ENCODE measurements at regions not wholly inside any gene's neighbourhood (a gene's known extent, or its start where the extent isn't known, plus 50 kb on each side); places are given as distances from the start of the nearest gene placed in this dataset.

DNA sequence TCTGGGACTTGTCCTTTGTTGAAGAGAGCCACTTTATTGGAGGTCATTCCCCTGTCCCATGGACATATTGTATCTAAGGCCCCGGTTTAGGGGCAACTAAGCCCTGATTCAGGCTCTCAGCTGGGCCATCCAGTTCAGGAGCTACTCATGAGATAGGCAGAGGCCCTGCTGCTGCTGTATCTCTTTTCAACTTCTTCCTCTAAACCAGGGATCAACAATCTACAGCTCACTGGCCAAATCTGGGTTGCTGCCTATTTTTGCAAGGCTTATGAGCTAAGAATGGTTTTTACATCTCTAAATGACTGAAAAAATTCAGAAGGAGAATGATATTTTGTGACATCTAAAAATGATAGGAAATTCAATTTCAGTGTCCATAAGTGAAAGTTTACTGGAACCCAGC lies 166.8 kb upstream of the GLI3 start:
- Histone ChIP-seq H3K27ac (ENCODE audit: insufficient read length, low read depth, low read length) (no peak overlapping the region), H4K20me1 (ENCODE audit: control insufficient read depth, insufficient read depth, insufficient read length) (no peaks in the 10 kb centered on the region), H2BK20ac (ENCODE audit: low read depth, low read length, poor library complexity, severe bottlenecking) (no peak overlapping the region), H3K23ac (ENCODE audit: insufficient read length, low read depth, low read length) (no peak overlapping the region), H2BK5ac (ENCODE audit: insufficient read length, low read length) (no peak overlapping the region), H3T11ph (ENCODE audit: low read length) (no peak overlapping the region), H3K79me1 (ENCODE audit: insufficient read depth, low read depth, low read length, poor library complexity, severe bottlenecking) (no peaks in the 10 kb centered on the region), H3K4me1 (ENCODE audit: insufficient read depth, low read length) (no peaks in the 10 kb centered on the region), H3K56ac (ENCODE audit: insufficient read length, low read depth, low read length) (no peak overlapping the region), H3K4ac (ENCODE audit: low read depth, low read length) (no peak overlapping the region), H3K4me2 (ENCODE audit: insufficient read depth, insufficient read length, low read length) (no peak overlapping the region), H4K91ac (ENCODE audit: insufficient read length, low read depth, low read length) (no peak overlapping the region), H2AFZ (ENCODE audit: low read length) (no peak overlapping the region), H4K5ac (ENCODE audit: insufficient read length, low read depth, low read length) (no peak overlapping the region), H2BK15ac (ENCODE audit: low read depth, low read length) (no peak overlapping the region), H3K27me3 (ENCODE audit: insufficient read depth, low read length) (no peaks in the 10 kb centered on the region), H3K18ac (ENCODE audit: insufficient read length, low read depth, low read length) (no peak overlapping the region), H3K9me3 (ENCODE audit: control insufficient read depth, low read depth, low read length) (no peaks in the 10 kb centered on the region), H4K8ac (replicated peaks; ENCODE audit: insufficient read length, low read depth, low read length) (no peak overlapping the region), H2AK5ac (ENCODE audit: insufficient read length, low read length) (no peak overlapping the region), H3K23me2 (ENCODE audit: insufficient read length, low read depth, low read length, poor library complexity, severe bottlenecking) (no peaks in the 10 kb centered on the region), H2BK120ac (ENCODE audit: low read depth, low read length, poor library complexity, severe bottlenecking) (no peak overlapping the region), H3K79me2 (ENCODE audit: insufficient read depth, low read length) (no peaks in the 10 kb centered on the region), H2BK12ac (ENCODE audit: insufficient read length, low read depth, low read length) (no peak overlapping the region), H3K14ac (ENCODE audit: insufficient read depth, low read length) (no peak overlapping the region), H3K9ac (ENCODE audit: extremely low read depth, insufficient read length, low read length) (no peak overlapping the region)
- H3K9me3 Mint-ChIP-seq = no peaks in the 10 kb centered on the region
- H3K27me3 Mint-ChIP-seq (ENCODE audit: low read depth) = no peaks in the 10 kb centered on the region
- TF ChIP-seq, protein P1, sequence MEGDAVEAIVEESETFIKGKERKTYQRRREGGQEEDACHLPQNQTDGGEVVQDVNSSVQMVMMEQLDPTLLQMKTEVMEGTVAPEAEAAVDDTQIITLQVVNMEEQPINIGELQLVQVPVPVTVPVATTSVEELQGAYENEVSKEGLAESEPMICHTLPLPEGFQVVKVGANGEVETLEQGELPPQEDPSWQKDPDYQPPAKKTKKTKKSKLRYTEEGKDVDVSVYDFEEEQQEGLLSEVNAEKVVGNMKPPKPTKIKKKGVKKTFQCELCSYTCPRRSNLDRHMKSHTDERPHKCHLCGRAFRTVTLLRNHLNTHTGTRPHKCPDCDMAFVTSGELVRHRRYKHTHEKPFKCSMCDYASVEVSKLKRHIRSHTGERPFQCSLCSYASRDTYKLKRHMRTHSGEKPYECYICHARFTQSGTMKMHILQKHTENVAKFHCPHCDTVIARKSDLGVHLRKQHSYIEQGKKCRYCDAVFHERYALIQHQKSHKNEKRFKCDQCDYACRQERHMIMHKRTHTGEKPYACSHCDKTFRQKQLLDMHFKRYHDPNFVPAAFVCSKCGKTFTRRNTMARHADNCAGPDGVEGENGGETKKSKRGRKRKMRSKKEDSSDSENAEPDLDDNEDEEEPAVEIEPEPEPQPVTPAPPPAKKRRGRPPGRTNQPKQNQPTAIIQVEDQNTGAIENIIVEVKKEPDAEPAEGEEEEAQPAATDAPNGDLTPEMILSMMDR (conservative IDR thresholded peaks at IDR 0.05) = no peak
- WGBS (ENCODE audit: extremely low coverage, insufficient read length, low lambda C conversion rate) = no CpG with 5 or more reads among the region's 1 CpG
- no peak overlapping the region for H3K27ac Mint-ChIP-seq
- no peak for DNase-seq
- peaks cover 0 to 7% of the 10 kb centered on the region in 2 experiments for H3K4me1 Mint-ChIP-seq
- no peaks in the 10 kb centered on the region for H3K36me3 Mint-ChIP-seq (ENCODE audit: insufficient read depth in 1 of 3, low read depth in 3 of 3)
- H3K4me3 Mint-ChIP-seq = no peak overlapping the region
